GM12878 (cell line): ENCODE measurements at regions not wholly inside any gene's neighbourhood (a gene's known extent, or its start where the extent isn't known, plus 50 kb on each side); places are given as distances from the start of the nearest gene placed in this dataset.

ENCODE experiments used
- ATAC-seq: fragments of 200-7000 bp; cut with Tn5 transposase; 3 replicates; pipeline ENCODE4 v1.9.1; 2020; ENCODE audit warnings: mild to moderate bottlenecking, moderate library complexity
- BruUV-seq: library from RNA; stranded (reverse); fragments of 400-500 nt; replicated peaks from 2 replicates; lab custom pipeline; 2021; lab: Mats Ljungman, UMichigan
- CTCF ChIA-PET: fragments of 300-600 bp; sonication (Branson Sonifier 250); formaldehyde crosslinking; extraction: SDS; loops from one replicate; lab custom pipeline; 2021; ENCODE audit warnings: inconsistent platforms; lab: Yijun Ruan, JAX
- POLR2A ChIA-PET: fragments of 350-600 bp; formaldehyde crosslinking; extraction: SDS; loops from one replicate; lab custom pipeline; 2021; ENCODE audit warnings: inconsistent platforms; lab: Charles Lee
- RAD21 ChIA-PET: fragments of 300-600 bp; sonication (Branson Sonifier 250); formaldehyde crosslinking; loops from one replicate; lab custom pipeline; 2023; ENCODE audit warnings: antibody characterized with exemption; ENCODE audit not compliant: unreplicated experiment; lab: Charles Lee
- SMC1A ChIA-PET: fragments of 300-600 bp; sonication (Branson Sonifier 250); formaldehyde crosslinking; loops from one replicate; lab custom pipeline; 2023; ENCODE audit not compliant: unreplicated experiment, uncharacterized antibody; lab: Charles Lee
- DNase-seq: peaks from one replicate; pipeline ENCODE4 v3.0.0-alpha.2; 2011; ENCODE audit warnings: low read depth, low spot score
- FAIRE-seq: peaks from 3 replicates; lab custom pipeline; 2011; peaks lifted over from hg19 to GRCh38; lab: Jason Lieb, UNC
- H2AFZ ChIP-seq: 2 replicates; pipeline ENCODE4 v1.6.0; 2011; ENCODE audit warnings: low read depth, low read length, control low read depth; ENCODE audit not compliant: control insufficient read depth
- H3K27ac ChIP-seq: 2 replicates; pipeline ENCODE4 v1.5.1; 2011; ENCODE audit warnings: control low read depth; ENCODE audit not compliant: control insufficient read depth, insufficient read depth
- H3K27me3 ChIP-seq, 2 experiments: replicated peaks in 1 of 2; 2 replicates each; pipeline versions ENCODE4 v1.6.0 to v1.6.1; 2011; ENCODE audit warnings: low read length in 1 of 2; ENCODE audit not compliant: control insufficient read depth in 2 of 2, insufficient read depth in 2 of 2
- H3K36me3 ChIP-seq, 2 experiments: 2 replicates each; pipeline ENCODE4 v1.5.1; 2011; ENCODE audit warnings: low read length in 1 of 2; ENCODE audit not compliant: control insufficient read depth in 2 of 2, insufficient read depth in 2 of 2
- H3K4me1 ChIP-seq: 2 replicates; pipeline ENCODE4 v1.6.1; 2011; ENCODE audit warnings: mild to moderate bottlenecking, low read length, moderate library complexity, mixed read lengths; ENCODE audit not compliant: control insufficient read depth, insufficient read depth
- H3K4me2 ChIP-seq: 2 replicates; pipeline ENCODE4 v1.6.0; 2011; ENCODE audit warnings: control low read depth; ENCODE audit not compliant: control insufficient read depth, insufficient read depth
- H3K4me3 ChIP-seq: fragments of 200-600 bp; sonication (generic); 2 replicates; pipeline ENCODE4 v1.5.1; 2016
- H3K79me2 ChIP-seq: 2 replicates; pipeline ENCODE4 v1.6.0; 2011; ENCODE audit warnings: low read length; ENCODE audit not compliant: control insufficient read depth, insufficient read depth
- H3K9ac ChIP-seq: 2 replicates; pipeline ENCODE4 v1.8.0; 2011; ENCODE audit warnings: low read length, control low read depth, mixed read lengths; ENCODE audit not compliant: control insufficient read depth, insufficient read depth
- H3K9me3 ChIP-seq: replicated peaks from 3 replicates; pipeline ENCODE4 v1.5.1; 2011; ENCODE audit warnings: mild to moderate bottlenecking, low read length; ENCODE audit not compliant: control insufficient read depth, insufficient read depth
- H4K20me1 ChIP-seq: 2 replicates; pipeline ENCODE4 v1.6.0; 2011; ENCODE audit not compliant: control insufficient read depth, insufficient read depth
- CHD1 ChIP-seq: IDR thresholded peaks from 2 replicates; pipeline ENCODE4 v1.6.1; 2012; ENCODE audit warnings: low read depth, low read length, improper control_type of control experiment
- HCFC1 ChIP-seq: fragments of 150-350 bp; IDR thresholded peaks from 2 replicates; pipeline ENCODE4 v1.6.1; 2014; ENCODE audit warnings: low read length
- MXI1 ChIP-seq: fragments of 150-350 bp; IDR thresholded peaks from 2 replicates; pipeline ENCODE4 v1.6.1; 2011; ENCODE audit warnings: low read depth, mild to moderate bottlenecking, inconsistent platforms, low read length, improper control_type of control experiment
- ZNF592 ChIP-seq: fragments of 450-650 bp; IDR thresholded peaks from 2 replicates; pipeline ENCODE4 v1.6.1; 2017; ENCODE audit warnings: mild to moderate bottlenecking, moderate library complexity
- in situ Hi-C: fragments of 300-500 bp; cut with MboI; formaldehyde crosslinking; loops from 9 replicates; pipeline ENCODE4 v1.14.3; 2018; ENCODE audit warnings: mixed read lengths
- intact Hi-C: fragments of 100-400 bp; cut with micrococcal nuclease; formaldehyde crosslinking; loops from one replicate; pipeline ENCODE4 v1.14.2; 2022; ENCODE audit not compliant: unreplicated experiment

- no peak for TF ChIP-seq HCFC1
- no peak for TF ChIP-seq MXI1
- TF ChIP-seq ZNF592, result no peak
- no peak for TF ChIP-seq CHD1
- no peaks in the 10 kb centered on the region for H3K9me3 ChIP-seq
- BruUV-seq, result no TSS peak
- ChIA-PET RAD21 (no interaction called here), SMC1A (interaction anchor here (1.0 to 1.4 kb wide), 2 partner anchors 15 to 66 kb away, joined by 3 to 4 read pairs; no protein-coding TSS in a partner anchor), POLR2A (no interaction called here), CTCF (no interaction called here)
- H3K4me3 ChIP-seq, result no peak overlapping the region
- in situ Hi-C loops, result no loop called here
- ATAC-seq, result peak; percentile 46; the same call in 2 of the 3 replicates
- no peaks in the 10 kb centered on the region for H3K4me1 ChIP-seq
- H3K4me2 ChIP-seq, result no peak overlapping the region
- no peaks in the 10 kb centered on the region for H3K27me3 ChIP-seq
- intact Hi-C loops, result no loop called here
- H3K36me3 ChIP-seq, result no peaks in the 10 kb centered on the region; a peak in 1 of 4 replicates
- DNase-seq, result no peak
- peaks cover 2% of the 10 kb centered on the region for H3K79me2 ChIP-seq
- H3K9ac ChIP-seq, result no peak overlapping the region
- no peak overlapping the region for H2AFZ ChIP-seq
- H4K20me1 ChIP-seq, result no peaks in the 10 kb centered on the region
- no peak for FAIRE-seq
- H3K27ac ChIP-seq, result no peak overlapping the region
These were observed 132.5 kb downstream of the UTRN start for GRCh38 chr6:144417681-144418080.
